ENCODE measurements at regions not wholly inside any gene's neighbourhood (a gene's known extent, or its start where the extent isn't known, plus 50 kb on each side); places are given as distances from the start of the nearest gene placed in this dataset.

- no peaks in the 10 kb centered on the region for H3K4me1 ChIP-seq (ENCODE audit: insufficient read depth, low read length)
- FAIRE-seq (no peak), DNase-seq (ENCODE audit: low read depth) (no peak)
- no peak overlapping the region for H3K27ac Mint-ChIP-seq (ENCODE audit: unreplicated experiment)
- no peaks in the 10 kb centered on the region for H3K79me2 ChIP-seq (ENCODE audit: insufficient read depth, low read length)
- H3K4me3 ChIP-seq (ENCODE audit: insufficient read depth, low read depth, low read length): no peak overlapping the region
- H3K36me3 ChIP-seq (ENCODE audit: insufficient read depth, low read length): no peaks in the 10 kb centered on the region
- no peak overlapping the region for H3K9ac ChIP-seq (ENCODE audit: low read length)
- H3K27me3 Mint-ChIP-seq (ENCODE audit: low read depth, unreplicated experiment): peaks cover 2% of the 10 kb centered on the region
- H3K27ac ChIP-seq (ENCODE audit: low read depth, low read length): no peak overlapping the region
- H4K20me1 ChIP-seq (ENCODE audit: insufficient read depth, low read length): no peaks in the 10 kb centered on the region
- H3K9me3 ChIP-seq (ENCODE audit: insufficient read depth, low read depth, low read length): peaks cover 5% of the 10 kb centered on the region
- H3K4me2 ChIP-seq (ENCODE audit: low read length): no peak overlapping the region
- H3K27me3 ChIP-seq (ENCODE audit: insufficient read depth, low read length): peaks cover 12% of the 10 kb centered on the region
- no peak for TF ChIP-seq EZH2 (IDR thresholded peaks at IDR 0.05; ENCODE audit: insufficient read depth, low read length)
- TF ChIP-seq CTCF (IDR thresholded peaks at IDR 0.05; ENCODE audit: insufficient read depth, low read depth, low read length): no peak
- no peak overlapping the region for H2AFZ ChIP-seq (ENCODE audit: low read depth, low read length)
- H3K9me3 Mint-ChIP-seq (ENCODE audit: unreplicated experiment): peaks cover 4% of the 10 kb centered on the region
- no peaks in the 10 kb centered on the region for H3K4me1 Mint-ChIP-seq (ENCODE audit: low read depth, unreplicated experiment)
- H3K36me3 Mint-ChIP-seq (ENCODE audit: low read depth, unreplicated experiment): no peaks in the 10 kb centered on the region
- no peak overlapping the region for H3K4me3 Mint-ChIP-seq (ENCODE audit: unreplicated experiment)
These were observed 910.6 kb downstream of the KCNMA1 start for GRCh38 chr10:76727038-76727437.

- Histone ChIP-seq H3K4me2 (ENCODE audit: low read length) (no peak overlapping the region), H3K27ac (ENCODE audit: low read depth, low read length) (no peak overlapping the region), H3K79me2 (ENCODE audit: insufficient read depth, low read length) (no peaks in the 10 kb centered on the region), H3K27me3 (ENCODE audit: insufficient read depth, low read length) (peaks cover 12% of the 10 kb centered on the region), H3K4me1 (ENCODE audit: insufficient read depth, low read length) (no peaks in the 10 kb centered on the region), H4K20me1 (ENCODE audit: insufficient read depth, low read length) (no peaks in the 10 kb centered on the region), H3K9me3 (ENCODE audit: insufficient read depth, low read depth, low read length) (no peaks in the 10 kb centered on the region), H3K36me3 (ENCODE audit: insufficient read depth, low read length) (no peaks in the 10 kb centered on the region), H2AFZ (ENCODE audit: low read depth, low read length) (no peak overlapping the region), H3K4me3 (ENCODE audit: insufficient read depth, low read depth, low read length) (no peak overlapping the region), H3K9ac (ENCODE audit: low read length) (no peak overlapping the region)
- DNase-seq (ENCODE audit: low read depth) (no peak), FAIRE-seq (no peak)
- Mint-ChIP-seq H3K4me3 (ENCODE audit: unreplicated experiment) (no peak overlapping the region), H3K36me3 (ENCODE audit: low read depth, unreplicated experiment) (no peaks in the 10 kb centered on the region), H3K27ac (ENCODE audit: unreplicated experiment) (no peak overlapping the region), H3K27me3 (ENCODE audit: low read depth, unreplicated experiment) (no peaks in the 10 kb centered on the region), H3K9me3 (ENCODE audit: unreplicated experiment) (no peaks in the 10 kb centered on the region), H3K4me1 (ENCODE audit: low read depth, unreplicated experiment) (no peaks in the 10 kb centered on the region)
- no peak for TF ChIP-seq CTCF (IDR thresholded peaks at IDR 0.05; ENCODE audit: insufficient read depth, low read depth, low read length)
These were observed 913.8 kb downstream of the KCNMA1 start for GRCh38 chr10:76723844-76724243.

- Mint-ChIP-seq H3K27me3 (ENCODE audit: low read depth, unreplicated experiment) (no peaks in the 10 kb centered on the region), H3K36me3 (ENCODE audit: low read depth, unreplicated experiment) (no peaks in the 10 kb centered on the region), H3K4me3 (ENCODE audit: unreplicated experiment) (no peak overlapping the region), H3K4me1 (ENCODE audit: low read depth, unreplicated experiment) (peaks cover 1% of the 10 kb centered on the region), H3K9me3 (ENCODE audit: unreplicated experiment) (no peaks in the 10 kb centered on the region), H3K27ac (ENCODE audit: unreplicated experiment) (no peak overlapping the region)
- Histone ChIP-seq H3K4me3 (ENCODE audit: insufficient read depth, low read depth, low read length) (no peak overlapping the region), H3K36me3 (ENCODE audit: insufficient read depth, low read length) (no peaks in the 10 kb centered on the region), H3K79me2 (ENCODE audit: insufficient read depth, low read length) (no peaks in the 10 kb centered on the region), H3K9ac (ENCODE audit: low read length) (no peak overlapping the region), H3K27me3 (ENCODE audit: insufficient read depth, low read length) (peaks cover 12% of the 10 kb centered on the region), H3K9me3 (ENCODE audit: insufficient read depth, low read depth, low read length) (no peaks in the 10 kb centered on the region), H4K20me1 (ENCODE audit: insufficient read depth, low read length) (no peaks in the 10 kb centered on the region), H3K4me1 (ENCODE audit: insufficient read depth, low read length) (peaks cover 4% of the 10 kb centered on the region), H3K4me2 (ENCODE audit: low read length) (no peak overlapping the region), H2AFZ (ENCODE audit: low read depth, low read length) (no peak overlapping the region), H3K27ac (ENCODE audit: low read depth, low read length) (no peak overlapping the region)
- TF ChIP-seq CTCF (IDR thresholded peaks at IDR 0.05; ENCODE audit: insufficient read depth, low read depth, low read length) (no peak), EZH2 (IDR thresholded peaks at IDR 0.05; ENCODE audit: insufficient read depth, low read length) (no peak)
- DNase-seq (ENCODE audit: low read depth): peak; percentile 54
- FAIRE-seq: no peak
These were observed 915.6 kb downstream of the KCNMA1 start for GRCh38 chr10:76721891-76722505.
